HG02840 (cell line): ENCODE measurements at regions not wholly inside any gene's neighbourhood (a gene's known extent, or its start where the extent isn't known, plus 50 kb on each side); places are given as distances from the start of the nearest gene placed in this dataset.
"Not testable (repeated sequence)": the region's sequence is repeated elsewhere in the genome, so short reads cannot be mapped to it uniquely, and the experiment has no call there.

ENCODE experiments used
- ATAC-seq: cut with Tn5 transposase; IDR thresholded peaks from one replicate; pipeline ENCODE4 v1.9.1; 2021; ENCODE audit warnings: mild to moderate bottlenecking, moderate library complexity, moderate number of reproducible peaks; ENCODE audit not compliant: unreplicated experiment, low FRiP score

- ATAC-seq, result no peak
These were observed 121.6 kb downstream of the TMEM168 start for GRCh38 chr7:112668561-112668960.

GRCh38 chr7:112669306-112669705 lies 120.9 kb downstream of the TMEM168 start:
- ATAC-seq, result no peak

GRCh38 chr7:112670193-112670592 lies 120.0 kb downstream of the TMEM168 start:
- no peak for ATAC-seq

GRCh38 chr7:112678626-112679025 lies 111.6 kb downstream of the TMEM168 start:
- ATAC-seq, result no peak

GRCh38 chr7:112689466-112690177 lies 100.6 kb downstream of the TMEM168 start:
- ATAC-seq, result not testable (repeated sequence)

GRCh38 chr7:112692333-112692732 lies 97.9 kb downstream of the TMEM168 start:
- ATAC-seq, result no peak

DNA sequence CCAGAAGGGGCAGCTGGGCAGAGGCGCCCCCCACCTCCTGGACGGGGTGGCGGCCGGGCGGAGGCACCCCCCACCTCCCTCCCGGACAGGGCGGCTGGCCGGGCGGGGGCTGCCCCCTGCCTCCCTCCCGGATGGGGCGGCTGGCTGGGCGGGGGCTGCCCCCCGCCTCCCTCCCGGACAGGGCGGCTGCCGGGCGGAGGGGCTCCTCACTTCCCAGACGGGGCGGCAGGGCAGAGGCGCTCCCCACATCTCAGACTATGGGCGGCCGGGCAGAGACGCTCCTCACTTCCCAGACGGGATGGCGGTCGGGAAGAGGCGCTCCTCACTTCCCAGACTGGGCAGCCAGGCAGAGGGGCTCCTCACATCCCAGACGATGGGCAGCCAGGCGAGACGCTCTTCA lies 93.0 kb downstream of the TMEM168 start:
- ATAC-seq, result not testable (repeated sequence)

DNA sequence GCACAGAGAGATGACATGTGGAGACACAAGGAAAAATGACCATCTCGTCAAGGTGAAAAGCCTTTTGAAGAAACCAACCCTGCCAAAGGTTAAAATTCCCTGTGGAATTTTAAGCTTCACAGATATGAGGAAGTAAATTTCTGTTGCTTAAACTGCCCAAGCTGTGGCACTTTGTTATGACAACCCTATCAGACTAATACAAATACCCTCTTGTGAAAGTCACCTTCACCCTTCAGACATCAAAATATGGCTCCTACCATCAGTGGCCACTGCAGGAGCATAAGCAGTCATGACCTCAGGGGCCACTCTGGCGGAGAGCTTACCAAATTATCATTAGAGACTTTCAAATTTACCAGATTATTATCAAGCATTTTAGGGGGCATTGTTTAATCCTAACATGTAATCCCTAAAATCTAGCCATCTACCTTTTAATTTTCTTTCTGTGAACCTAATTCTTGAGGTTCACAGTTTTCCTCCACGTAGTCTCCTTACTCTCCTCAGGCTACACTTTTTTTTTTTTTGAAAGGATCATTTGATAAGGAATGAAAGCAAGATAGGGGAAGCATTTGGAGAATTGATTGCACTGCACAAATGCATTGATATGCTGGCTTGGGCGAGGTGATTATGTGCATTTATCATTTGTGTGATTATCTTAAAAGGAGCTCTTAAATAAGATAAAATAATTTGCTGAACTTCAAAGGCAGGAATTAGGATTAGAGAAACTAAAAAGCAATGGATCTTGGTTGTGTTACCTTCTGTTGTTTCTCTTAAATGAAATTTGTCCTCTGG lies 90.3 kb downstream of the TMEM168 start:
- no peak for ATAC-seq

DNA sequence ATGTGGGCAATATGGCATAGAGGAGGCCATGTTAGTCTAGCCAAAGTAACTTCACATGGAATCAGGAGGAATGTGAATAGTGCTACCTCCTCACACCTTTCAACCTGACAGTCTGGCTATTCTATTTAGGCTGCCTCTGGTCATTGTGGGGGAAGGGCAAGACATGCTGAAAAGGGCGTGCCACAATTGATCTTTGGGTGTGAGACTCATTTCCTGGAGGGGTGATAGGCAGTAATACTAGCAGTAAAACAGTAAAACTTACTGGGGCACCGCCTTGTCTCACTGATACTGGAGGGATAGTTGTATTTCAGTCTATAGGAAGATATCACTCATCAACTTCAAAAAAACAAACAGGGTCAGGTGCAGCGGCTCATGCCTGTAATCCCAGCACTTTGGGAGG lies 88.7 kb downstream of the TMEM168 start:
- no peak for ATAC-seq

DNA sequence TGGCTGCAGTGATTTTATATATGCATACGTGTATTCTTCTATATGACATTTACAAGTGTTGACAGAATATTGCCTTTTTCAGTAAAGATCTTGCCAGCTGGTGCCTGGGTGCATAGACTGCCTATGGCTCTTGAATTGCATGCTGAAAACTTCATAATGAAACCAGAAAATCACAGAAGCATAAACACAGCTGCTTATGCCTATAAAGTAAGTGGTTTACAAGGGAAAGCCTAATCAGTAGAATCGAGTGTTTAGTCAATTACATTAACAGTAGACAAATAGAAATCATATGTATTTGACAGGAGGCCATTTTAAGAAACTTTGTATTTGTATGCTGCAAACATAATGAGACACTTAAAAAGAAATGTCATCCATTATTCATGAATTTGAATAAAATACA lies 82.5 kb downstream of the TMEM168 start:
- ATAC-seq, result no peak

- ATAC-seq, result no peak
These were observed 82.0 kb downstream of the TMEM168 start for GRCh38 chr7:112708236-112708635.
